ENCODE measurements at regions not wholly inside any gene's neighbourhood (a gene's known extent, or its start where the extent isn't known, plus 50 kb on each side); places are given as distances from the start of the nearest gene placed in this dataset.
"Not testable (repeated sequence)": the region's sequence is repeated elsewhere in the genome, so short reads cannot be mapped to it uniquely, and the experiment has no call there.

DNA sequence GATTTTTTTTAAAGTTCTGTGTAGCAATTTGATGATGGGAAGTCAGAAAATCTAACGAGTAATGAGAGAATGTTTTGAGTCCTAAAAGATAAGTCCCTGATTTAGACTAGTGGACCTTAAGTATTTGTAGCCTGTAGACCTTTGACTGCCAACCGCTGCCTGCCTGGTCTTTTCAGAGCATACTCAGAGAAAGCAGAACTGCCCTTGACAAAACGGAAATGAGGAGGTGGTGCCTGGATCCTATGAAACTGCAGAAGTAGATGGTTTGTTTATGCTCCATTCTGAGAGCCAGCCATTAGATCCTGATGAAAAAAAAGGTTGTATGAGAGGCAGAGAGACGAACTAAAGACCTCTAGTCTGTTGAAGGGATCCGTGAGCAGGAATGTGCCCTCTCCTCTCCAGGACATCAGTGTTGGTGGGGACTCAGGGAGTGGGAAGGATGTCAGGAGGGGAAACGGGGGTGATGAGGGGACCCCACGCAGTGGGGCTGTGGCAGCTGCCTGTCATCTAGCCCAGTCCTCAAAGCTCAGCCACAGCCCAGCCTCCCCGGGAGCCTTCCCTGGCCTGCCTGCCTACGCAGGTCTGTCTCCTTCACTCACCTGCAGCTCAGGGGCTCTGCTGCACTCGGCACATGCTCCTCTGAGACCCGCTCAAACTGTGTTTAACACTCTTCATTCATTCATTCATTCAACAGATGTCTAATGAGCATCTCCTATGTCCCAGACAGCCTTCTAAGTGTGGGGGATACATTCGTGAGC is 447.5 kb downstream of the AACS start:
- no peak for DNase-seq

GRCh38 chr12:125515887-125516286 is 450.7 kb downstream of the AACS start:
- no peak for DNase-seq

DNA sequence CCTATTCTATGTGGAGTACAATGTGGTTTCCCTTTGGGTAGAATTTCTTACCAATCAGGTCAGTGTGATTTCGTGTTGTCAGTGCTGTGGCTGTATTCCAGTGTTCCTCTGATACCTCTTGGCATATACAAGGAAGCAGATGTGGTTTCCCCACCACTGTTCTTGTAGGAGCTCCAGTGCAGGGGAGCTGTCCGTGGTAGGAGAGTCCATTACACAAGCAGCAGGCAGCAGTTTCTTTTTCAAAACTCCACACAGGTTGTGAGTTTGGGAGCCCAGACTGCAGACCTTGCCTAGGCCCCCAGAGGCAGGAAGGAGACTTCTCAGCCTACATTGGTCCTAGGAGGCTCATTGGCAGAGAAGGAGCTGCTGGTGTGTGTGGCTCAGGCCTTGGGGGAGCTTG is 452.8 kb downstream of the AACS start:
- no peak for DNase-seq

GRCh38 chr12:125519026-125519651 is 453.9 kb downstream of the AACS start:
- no peak for DNase-seq

DNA sequence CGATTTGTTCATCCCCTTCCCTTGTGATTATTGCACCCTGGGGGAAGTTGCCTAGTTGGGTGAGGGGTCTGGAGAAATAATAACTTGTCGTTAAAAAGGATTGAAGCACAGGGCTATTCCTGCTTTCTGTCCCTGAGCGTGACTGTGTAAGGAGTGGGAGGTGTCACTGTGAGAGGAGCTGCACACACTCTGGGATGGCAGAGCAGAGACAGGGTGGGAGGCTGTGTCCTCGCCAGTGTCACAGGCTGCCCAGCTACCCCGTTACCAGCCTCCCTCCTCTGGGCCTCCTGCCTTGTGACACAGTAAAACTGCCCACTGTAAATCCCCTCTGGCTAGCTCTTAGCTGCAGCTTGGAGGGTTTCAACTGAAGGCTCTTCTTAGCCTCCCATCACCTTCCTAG is 460.6 kb downstream of the AACS start:
- no peak for DNase-seq

- no peak for DNase-seq
Measured at GRCh38 chr12:125528281-125528680, 463.0 kb downstream of the AACS start.

DNA sequence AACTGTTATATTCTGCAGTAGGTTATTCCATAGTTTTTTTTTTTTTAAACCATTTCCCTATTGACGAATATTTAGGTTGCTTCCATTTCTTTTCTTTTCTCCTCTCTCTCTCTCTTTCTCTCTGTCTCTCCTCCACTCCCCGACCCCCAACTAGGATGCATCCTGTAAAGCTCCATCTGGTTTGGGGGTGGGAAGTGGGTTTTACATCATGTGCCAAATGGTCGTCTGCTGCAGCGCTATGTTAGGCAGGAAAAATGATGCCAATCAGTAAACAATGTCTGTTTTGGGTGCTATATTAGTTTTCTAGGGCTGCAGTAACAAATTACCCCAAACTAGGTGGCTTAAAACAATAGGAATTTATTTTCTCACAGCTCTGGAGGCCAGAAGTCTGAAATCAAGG is 465.0 kb downstream of the AACS start:
- DNase-seq: no peak

DNA sequence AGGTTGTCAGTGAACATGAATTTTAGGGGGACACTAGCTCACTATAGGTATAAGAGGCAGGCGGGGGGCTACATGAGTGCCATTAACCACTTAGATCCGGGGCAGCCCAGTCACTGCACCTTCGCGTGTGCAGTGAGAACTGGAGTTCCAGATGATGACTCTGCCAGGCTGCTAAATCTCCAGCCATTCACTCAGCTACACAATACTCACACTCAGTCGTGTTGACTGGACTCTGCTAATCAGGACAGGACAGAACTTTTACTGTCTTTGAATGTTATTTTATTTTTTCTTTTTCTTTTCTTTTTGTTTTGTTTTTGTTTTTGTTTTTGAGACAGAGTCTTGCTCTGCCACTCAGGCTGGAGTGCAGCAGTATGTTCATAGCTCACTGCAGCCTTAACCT is 465.6 kb downstream of the AACS start:
- DNase-seq: no peak

DNA sequence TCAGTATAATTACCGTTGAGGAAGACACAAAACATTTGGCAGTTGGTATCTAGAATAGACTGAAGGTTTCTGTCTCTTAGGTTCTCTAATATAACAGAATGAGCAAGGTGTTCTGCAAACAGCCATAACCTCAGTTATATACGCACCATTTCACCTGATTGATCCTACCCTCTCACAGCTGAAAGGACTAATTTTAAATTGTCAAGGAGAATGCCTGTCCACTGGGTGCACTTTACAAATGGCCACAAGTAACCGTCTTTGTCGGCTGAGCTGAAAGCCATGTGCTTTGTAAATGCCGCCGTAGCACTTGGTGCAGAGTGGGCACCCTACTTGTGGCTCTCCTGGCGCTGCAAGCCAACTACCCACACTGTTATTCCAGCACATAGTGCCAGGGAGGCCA is 466.3 kb downstream of the AACS start:
- no peak for DNase-seq

DNA sequence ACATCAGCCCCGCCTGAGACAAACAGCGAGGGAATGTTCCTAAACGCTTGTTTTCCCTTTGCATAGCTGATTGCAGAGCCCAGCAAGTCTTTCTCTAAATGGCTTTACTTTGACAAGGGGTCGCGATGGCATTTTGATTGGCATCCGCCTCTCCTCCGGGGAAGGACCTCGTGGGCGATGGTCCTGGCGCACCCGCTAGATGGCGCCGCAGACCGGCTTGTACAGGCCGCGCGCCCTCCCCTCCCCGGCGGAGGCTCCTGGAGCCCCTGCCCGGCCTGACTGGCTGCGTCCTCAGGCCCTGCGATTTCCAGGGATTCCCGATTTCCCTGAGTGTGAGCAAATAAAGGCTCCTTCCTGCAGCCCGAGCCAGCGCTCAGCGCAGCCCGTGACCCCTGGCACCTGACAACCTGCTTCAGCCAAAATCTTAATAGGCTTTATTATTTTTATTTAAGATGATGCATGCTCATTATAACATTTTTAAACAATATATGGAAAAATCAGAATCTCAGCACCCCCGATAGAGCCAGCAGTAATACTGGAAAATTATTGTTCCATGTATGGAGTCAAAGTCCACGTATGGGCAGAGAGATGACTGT is 468.3 kb downstream of the AACS start:
- DNase-seq: no peak

GRCh38 chr12:125538401-125539199 is 473.4 kb downstream of the AACS start:
- no peak for DNase-seq

- DNase-seq: no peak
Measured at GRCh38 chr12:125540580-125541204, 475.5 kb downstream of the AACS start.

GRCh38 chr12:125544960-125545359 is 479.7 kb downstream of the AACS start:
- DNase-seq: no peak

DNA sequence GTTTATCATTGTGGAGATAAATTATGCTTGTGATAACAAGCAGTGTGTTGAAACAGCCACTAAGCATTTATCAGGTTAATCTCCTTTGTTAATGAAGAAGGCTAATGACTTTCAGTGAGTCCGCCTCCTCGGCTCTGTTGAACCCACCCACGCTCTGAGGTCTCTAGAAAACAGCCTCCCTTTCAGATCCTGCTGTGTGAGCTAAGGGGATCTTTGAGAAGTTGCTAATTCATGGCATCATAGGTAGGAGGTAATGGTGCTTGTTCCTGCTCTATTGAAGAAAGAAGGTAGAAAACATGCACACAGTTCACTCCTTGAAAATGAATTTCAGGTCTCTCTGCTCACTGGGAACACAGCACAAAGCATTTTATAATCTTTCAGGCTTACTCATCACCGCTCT is 483.9 kb downstream of the AACS start:
- DNase-seq: no peak

DNA sequence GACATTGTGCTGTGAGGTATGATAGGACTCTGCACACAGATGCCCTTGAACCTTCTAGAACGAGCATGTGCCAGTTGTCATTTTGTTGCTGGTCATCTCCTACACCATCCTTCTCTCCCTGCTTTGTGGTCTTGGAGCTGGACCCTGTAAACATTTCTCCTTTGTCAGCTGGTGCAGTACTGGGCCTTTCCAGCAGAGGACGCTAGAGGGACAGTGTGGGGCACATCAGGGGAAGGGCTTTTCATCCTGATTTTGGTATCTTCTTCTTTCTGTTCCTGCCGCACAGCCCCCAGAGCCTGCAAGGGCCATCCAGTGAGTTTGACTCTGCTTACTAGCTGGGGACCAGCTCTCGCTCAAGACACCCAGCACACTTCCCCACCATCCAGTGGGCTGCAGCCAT is 484.6 kb downstream of the AACS start:
- no peak for DNase-seq

DNA sequence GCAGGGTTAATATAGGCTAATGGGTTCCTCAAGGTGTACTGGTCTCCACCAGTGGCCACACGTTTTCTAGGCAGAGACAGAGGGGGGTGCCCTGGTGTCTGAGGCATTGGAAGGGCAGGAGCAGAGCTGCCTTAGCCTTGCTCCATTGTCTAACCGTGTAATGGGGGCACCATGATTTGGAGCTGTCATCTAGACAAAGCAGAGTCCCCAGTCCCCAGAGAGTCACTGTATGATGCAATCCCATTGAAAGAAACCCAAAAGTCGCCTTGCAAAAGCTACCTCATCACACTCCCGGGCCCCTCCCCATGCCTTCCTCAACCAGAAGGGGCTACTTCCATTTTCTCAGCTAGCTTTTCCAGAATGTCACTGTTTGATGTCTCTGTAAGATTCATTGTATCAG is 487.1 kb downstream of the AACS start:
- no peak for DNase-seq

GRCh38 chr12:125561008-125561407 is 495.8 kb downstream of the AACS start:
- not testable (repeated sequence) for DNase-seq

- DNase-seq: no peak
Measured at GRCh38 chr12:125564753-125565152, 499.5 kb downstream of the AACS start.

GRCh38 chr12:125567581-125567980 is 502.3 kb downstream of the AACS start:
- DNase-seq: no peak

- DNase-seq: no peak
Measured at GRCh38 chr12:125568306-125568705, 503.1 kb downstream of the AACS start.

DNA sequence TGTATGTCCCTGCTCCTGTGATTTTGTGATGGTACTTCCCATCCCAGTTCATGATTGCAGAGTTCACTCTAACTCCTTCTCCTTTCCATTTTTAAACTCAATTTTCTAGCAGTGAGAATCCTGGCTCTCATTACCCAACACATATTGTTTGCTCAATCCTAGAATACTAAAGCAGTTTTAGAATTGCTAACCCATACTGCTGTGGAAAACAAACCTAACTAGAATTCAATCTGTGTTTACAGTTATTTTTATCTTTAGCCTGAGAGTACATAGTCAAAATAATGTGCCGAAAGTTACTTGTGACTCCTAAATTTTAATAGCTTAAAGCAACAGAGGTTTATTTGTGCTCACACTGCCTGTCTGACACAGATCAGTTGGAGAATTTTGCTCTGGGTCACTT is 508.0 kb downstream of the AACS start:
- DNase-seq: no peak

DNA sequence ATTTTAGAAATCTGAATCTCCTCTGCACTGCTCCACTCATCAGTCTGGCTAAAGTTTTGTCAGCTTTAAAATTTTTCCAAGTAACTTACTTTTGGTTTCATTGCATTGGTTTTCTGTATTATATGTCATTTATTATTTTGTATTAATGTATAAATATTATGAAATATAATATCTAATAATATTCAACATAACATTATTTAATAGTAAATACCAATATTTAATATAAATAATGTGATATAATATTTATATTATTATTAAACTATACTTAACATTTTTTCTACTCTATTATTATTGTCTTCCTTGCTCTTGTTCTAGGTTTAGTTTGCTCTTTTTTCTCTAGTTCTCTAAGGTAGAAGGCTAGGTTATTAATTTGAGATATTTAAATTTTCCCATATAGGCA is 512.1 kb downstream of the AACS start:
- no peak for DNase-seq

DNA sequence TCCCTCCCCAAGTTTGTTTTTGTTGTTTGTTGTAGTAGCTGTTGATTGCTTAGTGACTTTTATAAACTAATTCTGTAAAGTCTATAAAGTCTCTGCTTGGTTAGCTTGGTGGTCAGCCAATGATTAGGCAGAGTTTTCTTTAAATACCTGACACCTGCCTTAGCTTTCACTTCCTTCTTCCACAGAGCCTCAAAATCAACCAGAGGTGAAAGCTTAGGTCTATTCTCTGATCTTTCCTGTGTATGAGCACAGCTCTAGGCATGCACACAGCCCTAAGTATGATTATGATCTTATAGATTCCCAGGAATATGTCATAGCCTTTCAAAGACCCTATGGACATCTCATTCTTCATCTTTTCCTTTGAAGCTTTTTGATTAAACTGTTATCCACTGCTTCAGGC is 514.7 kb downstream of the AACS start:
- no peak for DNase-seq

Measured in GOT3 (cell line).